Activated naive CD4-positive, alpha-beta T cell treated with anti-CD3 and anti-CD28 coated beads, Interleukin-2, amount 10 ng/mL, durations not matched to agents 7 days and 5 days (primary cell): ENCODE measurements at regions not wholly inside any gene's neighbourhood (a gene's known extent, or its start where the extent isn't known, plus 50 kb on each side); places are given as distances from the start of the nearest gene placed in this dataset.
"Not testable (repeated sequence)": the region's sequence is repeated elsewhere in the genome, so short reads cannot be mapped to it uniquely, and the experiment has no call there.

Experiments used
- CTCF ChIA-PET: fragments of 350-600 bp; sonication (Branson Sonifier 250); formaldehyde crosslinking; loops from one replicate; lab custom pipeline; 2021; ENCODE audit warnings: antibody characterized with exemption; lab: Charles Lee
- DNase-seq: peaks from one replicate; pipeline ENCODE4 v3.0.0-alpha.2; 2020
- H3K27ac Mint-ChIP-seq: one replicate; pipeline ENCODE4 v1.8.0; 2021; ENCODE audit warnings: mild to moderate bottlenecking, moderate library complexity, mixed read lengths
- H3K27me3 Mint-ChIP-seq: one replicate; pipeline ENCODE4 v1.8.0; 2021; ENCODE audit warnings: mild to moderate bottlenecking, mixed read lengths
- H3K36me3 Mint-ChIP-seq: one replicate; pipeline ENCODE4 v1.8.0; 2021; ENCODE audit warnings: mixed read lengths
- H3K4me1 Mint-ChIP-seq: one replicate; pipeline ENCODE4 v1.8.0; 2021; ENCODE audit warnings: mixed read lengths
- H3K4me3 Mint-ChIP-seq: one replicate; pipeline ENCODE4 v1.8.0; 2021; ENCODE audit warnings: mild to moderate bottlenecking, moderate library complexity, mixed read lengths
- H3K9me3 Mint-ChIP-seq: one replicate; pipeline ENCODE4 v1.8.0; 2021; ENCODE audit warnings: mixed read lengths

DNA sequence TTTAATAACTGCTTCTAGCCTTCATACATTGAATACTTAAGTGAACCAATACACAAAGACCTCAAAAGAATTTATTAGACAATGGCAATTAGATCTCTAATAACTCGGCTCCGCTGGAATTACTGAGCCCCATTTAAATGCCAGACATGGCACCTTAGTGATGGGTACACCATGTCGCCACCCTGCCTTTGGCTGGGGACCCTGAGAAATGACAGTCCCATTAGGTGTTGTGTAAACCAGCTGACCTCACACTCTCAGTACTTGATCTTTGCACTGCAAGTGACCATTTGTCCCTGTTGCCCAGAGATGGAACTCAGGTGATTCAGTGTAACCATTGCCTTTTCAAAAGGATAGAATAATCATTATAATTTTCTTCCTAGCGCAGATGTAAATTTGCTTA lies 144.6 kb upstream of the SMARCAD1 start:
- Mint-ChIP-seq H3K36me3 (no peaks in the 10 kb centered on the region), H3K4me1 (no peaks in the 10 kb centered on the region), H3K4me3 (no peak overlapping the region), H3K9me3 (no peaks in the 10 kb centered on the region), H3K27me3 (no peaks in the 10 kb centered on the region), H3K27ac (no peak overlapping the region)
- DNase-seq: no peak
- CTCF ChIA-PET: no interaction called here

DNA sequence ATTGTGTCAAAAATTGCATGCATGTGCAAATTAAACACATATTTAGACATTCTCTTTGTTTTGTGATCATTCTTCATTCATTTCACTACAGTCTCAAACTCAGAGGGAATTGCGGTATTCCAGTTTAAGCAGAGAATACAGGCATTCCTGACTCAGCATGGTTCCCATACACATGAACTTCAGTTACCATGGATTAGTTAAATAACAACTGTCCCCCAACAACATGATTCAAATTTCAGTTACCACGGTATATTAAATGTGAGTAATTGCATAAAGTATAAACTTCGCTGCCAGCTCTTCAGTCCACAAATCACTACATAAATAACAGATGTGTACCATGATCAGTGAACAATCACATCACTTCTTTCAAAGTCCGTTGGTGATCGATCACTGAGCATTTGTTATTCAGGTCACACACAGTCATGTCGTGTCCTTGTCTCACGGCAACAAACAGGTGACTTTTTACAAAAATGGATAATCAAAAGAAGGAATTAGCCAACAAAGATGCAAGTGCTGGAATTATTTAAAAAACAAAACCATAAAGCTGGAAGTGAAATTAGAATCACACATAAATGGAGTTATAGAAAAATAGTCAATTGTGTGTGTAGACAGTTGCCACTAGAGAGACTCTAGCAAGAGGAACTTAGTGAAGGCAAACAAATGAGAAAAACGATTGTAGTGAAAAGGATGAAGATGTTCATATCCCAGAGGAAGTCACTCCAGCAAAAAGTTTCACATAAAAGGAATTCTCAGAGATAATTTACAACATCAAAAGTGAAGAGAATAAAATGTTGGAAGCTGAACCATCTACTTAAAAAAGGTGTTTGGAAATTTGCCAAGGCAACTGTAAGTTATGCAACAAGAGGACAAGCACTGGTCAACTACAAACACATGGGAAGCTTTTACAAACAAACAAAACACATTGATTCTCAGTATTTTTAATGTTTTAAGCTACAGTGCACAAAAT lies 138.6 kb upstream of the SMARCAD1 start:
- no peak for DNase-seq
- Mint-ChIP-seq H3K4me1 (no peaks in the 10 kb centered on the region), H3K9me3 (no peaks in the 10 kb centered on the region), H3K27ac (no peak overlapping the region), H3K36me3 (no peaks in the 10 kb centered on the region), H3K4me3 (no peak overlapping the region), H3K27me3 (no peaks in the 10 kb centered on the region)
- CTCF ChIA-PET: no interaction called here

GRCh38 chr4:94076498-94076897 lies 131.2 kb upstream of the SMARCAD1 start:
- CTCF ChIA-PET: no interaction called here
- H3K27me3 Mint-ChIP-seq: no peaks in the 10 kb centered on the region
- H3K9me3 Mint-ChIP-seq: no peaks in the 10 kb centered on the region
- no peak for DNase-seq
- H3K4me1 Mint-ChIP-seq: no peaks in the 10 kb centered on the region
- H3K27ac Mint-ChIP-seq: no peak overlapping the region
- no peaks in the 10 kb centered on the region for H3K36me3 Mint-ChIP-seq
- H3K4me3 Mint-ChIP-seq: no peak overlapping the region

DNA sequence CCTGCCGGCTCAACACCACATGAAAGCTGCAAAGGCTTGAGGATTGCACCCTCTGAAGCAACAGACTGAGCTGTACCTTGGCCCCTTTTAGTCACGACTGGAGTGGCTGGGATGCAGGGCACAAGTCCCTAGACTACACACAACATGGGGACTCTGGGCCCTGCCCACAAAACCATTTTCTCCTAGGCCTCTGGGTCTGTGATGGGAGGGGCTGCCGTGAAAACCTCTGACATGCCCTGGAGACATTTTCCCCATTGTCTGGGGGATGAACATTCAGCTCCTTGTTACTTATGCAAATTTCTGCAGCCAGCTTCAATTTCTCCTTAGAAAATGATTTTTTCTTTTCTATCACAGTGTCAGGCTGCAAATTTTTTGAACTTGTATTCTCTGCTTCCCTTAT lies 123.5 kb upstream of the SMARCAD1 start:
- H3K36me3 Mint-ChIP-seq: no peaks in the 10 kb centered on the region
- DNase-seq: no peak
- no peak overlapping the region for H3K27ac Mint-ChIP-seq
- no peaks in the 10 kb centered on the region for H3K27me3 Mint-ChIP-seq
- no peaks in the 10 kb centered on the region for H3K4me1 Mint-ChIP-seq
- no peak overlapping the region for H3K4me3 Mint-ChIP-seq
- peaks cover 15% of the 10 kb centered on the region for H3K9me3 Mint-ChIP-seq
- CTCF ChIA-PET: no interaction called here

GRCh38 chr4:94099141-94099540 lies 108.5 kb upstream of the SMARCAD1 start:
- H3K9me3 Mint-ChIP-seq, H3K4me3 Mint-ChIP-seq, H3K4me1 Mint-ChIP-seq, DNase-seq, H3K27me3 Mint-ChIP-seq, CTCF ChIA-PET, H3K27ac Mint-ChIP-seq, H3K36me3 Mint-ChIP-seq: not testable (repeated sequence)

- no peaks in the 10 kb centered on the region for H3K4me1 Mint-ChIP-seq
- no peak for DNase-seq
- no peaks in the 10 kb centered on the region for H3K9me3 Mint-ChIP-seq
- no peak overlapping the region for H3K4me3 Mint-ChIP-seq
- H3K27me3 Mint-ChIP-seq: no peaks in the 10 kb centered on the region
- no peaks in the 10 kb centered on the region for H3K36me3 Mint-ChIP-seq
- CTCF ChIA-PET: no interaction called here
- H3K27ac Mint-ChIP-seq: no peak overlapping the region
These were observed 95.0 kb upstream of the SMARCAD1 start for GRCh38 chr4:94112644-94113043.

GRCh38 chr4:94115687-94116086 lies 92.0 kb upstream of the SMARCAD1 start:
- no peak for DNase-seq
- Mint-ChIP-seq H3K4me3 (no peak overlapping the region), H3K9me3 (no peaks in the 10 kb centered on the region), H3K27ac (no peak overlapping the region), H3K27me3 (no peaks in the 10 kb centered on the region), H3K36me3 (no peaks in the 10 kb centered on the region), H3K4me1 (no peaks in the 10 kb centered on the region)
- CTCF ChIA-PET: no interaction called here

- no peak for DNase-seq
- H3K27me3 Mint-ChIP-seq: no peaks in the 10 kb centered on the region
- H3K9me3 Mint-ChIP-seq: no peaks in the 10 kb centered on the region
- H3K4me1 Mint-ChIP-seq: no peaks in the 10 kb centered on the region
- CTCF ChIA-PET: no interaction called here
- no peak overlapping the region for H3K27ac Mint-ChIP-seq
- H3K4me3 Mint-ChIP-seq: no peak overlapping the region
- no peaks in the 10 kb centered on the region for H3K36me3 Mint-ChIP-seq
These were observed 90.8 kb upstream of the SMARCAD1 start for GRCh38 chr4:94116842-94117241.

DNA sequence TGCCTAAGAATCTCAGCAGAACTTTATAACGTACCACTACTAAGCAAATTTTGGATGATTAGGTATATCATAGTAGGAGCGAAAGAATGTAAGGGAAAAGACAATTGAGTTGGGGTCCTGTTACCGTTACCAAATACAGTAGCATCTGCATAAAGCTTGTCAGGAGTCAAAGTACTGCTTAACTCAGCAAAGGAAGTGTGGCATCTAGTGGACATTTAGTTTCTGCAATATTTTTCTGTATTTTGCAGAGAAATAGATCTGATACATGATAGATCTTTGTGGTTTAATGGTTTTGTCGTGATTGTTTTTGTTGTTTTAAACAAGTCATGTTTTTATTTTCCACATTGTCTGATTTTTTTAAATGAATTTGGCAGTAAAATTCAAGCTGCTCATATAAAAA lies 81.0 kb upstream of the SMARCAD1 start:
- CTCF ChIA-PET: no interaction called here

DNA sequence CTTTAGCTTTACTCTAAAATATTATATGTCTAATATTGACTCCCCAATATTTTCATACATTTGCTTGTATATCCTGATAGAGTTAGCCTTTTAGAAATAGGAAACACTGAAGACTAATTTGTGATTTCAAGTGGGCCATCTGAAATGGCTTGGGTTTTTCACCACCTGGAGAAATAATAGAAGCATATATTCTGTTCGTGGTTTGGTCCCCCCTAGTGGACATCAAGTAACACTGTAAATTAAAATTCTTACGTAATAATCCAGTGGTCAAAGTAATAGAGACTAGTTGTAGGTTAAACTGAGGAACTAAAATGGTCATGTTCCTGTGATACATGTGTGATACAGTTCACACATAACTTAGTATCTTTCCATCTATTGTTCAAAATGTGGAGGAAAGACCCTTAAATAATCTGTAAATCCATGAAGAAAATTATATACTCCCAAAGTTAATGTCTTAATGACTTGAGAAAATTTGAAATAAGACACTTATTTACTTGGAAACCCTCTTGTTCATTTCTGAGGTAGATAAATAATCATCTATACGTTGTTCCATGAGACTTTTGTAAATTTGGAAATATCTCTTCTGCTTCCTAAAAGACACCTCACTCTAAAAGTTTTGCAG lies 79.8 kb upstream of the SMARCAD1 start:
- H3K9me3 Mint-ChIP-seq: no peaks in the 10 kb centered on the region
- CTCF ChIA-PET: no interaction called here
- no peaks in the 10 kb centered on the region for H3K4me1 Mint-ChIP-seq
- H3K4me3 Mint-ChIP-seq: no peak overlapping the region
- no peak for DNase-seq
- no peaks in the 10 kb centered on the region for H3K27me3 Mint-ChIP-seq
- no peak overlapping the region for H3K27ac Mint-ChIP-seq
- no peaks in the 10 kb centered on the region for H3K36me3 Mint-ChIP-seq

More for the DNA sequence above, 81.0 kb upstream of the SMARCAD1 start:
- Mint-ChIP-seq H3K36me3 (no peaks in the 10 kb centered on the region), H3K27me3 (no peaks in the 10 kb centered on the region), H3K27ac (no peak overlapping the region), H3K9me3 (no peaks in the 10 kb centered on the region), H3K4me3 (no peak overlapping the region), H3K4me1 (no peaks in the 10 kb centered on the region)
- no peak for DNase-seq

DNA sequence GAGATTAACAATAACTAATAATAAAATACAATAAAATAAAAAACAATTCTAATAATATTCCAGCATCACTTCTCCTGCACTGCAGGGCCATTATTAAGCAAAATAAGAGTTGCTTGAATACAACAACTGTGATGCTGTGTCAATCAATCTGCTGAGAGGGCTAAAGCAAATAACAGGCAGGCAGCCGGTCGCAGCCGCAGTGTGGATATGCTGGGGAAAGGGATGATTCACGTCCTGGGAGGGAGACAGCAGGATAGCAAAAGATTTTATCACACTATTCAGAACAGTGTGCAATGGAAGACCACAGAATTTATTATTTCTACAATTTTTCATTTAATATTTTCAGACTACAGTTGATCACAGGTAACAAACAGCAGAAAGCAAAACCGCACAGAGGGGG lies 76.5 kb upstream of the SMARCAD1 start:
- H3K27me3 Mint-ChIP-seq: no peaks in the 10 kb centered on the region
- H3K36me3 Mint-ChIP-seq: no peaks in the 10 kb centered on the region
- CTCF ChIA-PET: no interaction called here
- no peaks in the 10 kb centered on the region for H3K4me1 Mint-ChIP-seq
- H3K4me3 Mint-ChIP-seq: no peak overlapping the region
- no peak for DNase-seq
- H3K9me3 Mint-ChIP-seq: no peaks in the 10 kb centered on the region
- H3K27ac Mint-ChIP-seq: no peak overlapping the region

- CTCF ChIA-PET: no interaction called here
- H3K27me3 Mint-ChIP-seq: peaks cover 4% of the 10 kb centered on the region
- no peak for DNase-seq
- no peaks in the 10 kb centered on the region for H3K4me1 Mint-ChIP-seq
- no peaks in the 10 kb centered on the region for H3K36me3 Mint-ChIP-seq
- H3K4me3 Mint-ChIP-seq: no peak overlapping the region
- H3K27ac Mint-ChIP-seq: no peak overlapping the region
- H3K9me3 Mint-ChIP-seq: no peaks in the 10 kb centered on the region
These were observed 72.0 kb upstream of the SMARCAD1 start for GRCh38 chr4:94135701-94136100.

- Mint-ChIP-seq H3K9me3 (no peaks in the 10 kb centered on the region), H3K4me1 (no peaks in the 10 kb centered on the region), H3K27ac (no peak overlapping the region), H3K4me3 (no peak overlapping the region), H3K27me3 (peaks cover 4% of the 10 kb centered on the region), H3K36me3 (no peaks in the 10 kb centered on the region)
- CTCF ChIA-PET: no interaction called here
- DNase-seq: no peak
These were observed 67.6 kb upstream of the SMARCAD1 start for GRCh38 chr4:94139931-94140612.

DNA sequence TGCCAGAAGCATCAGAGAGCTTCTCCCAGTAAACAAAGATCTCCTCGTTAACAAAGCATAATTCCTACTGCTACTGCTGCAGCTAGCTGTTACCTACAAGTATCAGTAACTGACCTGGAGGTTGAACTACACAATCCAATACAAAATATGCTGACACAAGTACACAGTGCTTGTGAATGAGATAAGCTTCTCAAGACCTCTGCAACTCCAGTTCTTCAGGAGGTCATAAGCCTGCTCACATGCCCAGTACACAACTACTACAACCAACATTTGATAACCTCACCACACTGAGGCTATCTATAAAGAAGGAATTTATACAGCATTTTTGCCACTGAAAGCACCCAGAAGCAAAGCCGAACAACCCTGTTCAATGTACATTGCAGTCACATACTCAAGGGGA lies 66.7 kb upstream of the SMARCAD1 start:
- CTCF ChIA-PET: no interaction called here
- H3K27me3 Mint-ChIP-seq: peaks cover 4% of the 10 kb centered on the region
- H3K4me3 Mint-ChIP-seq: no peak overlapping the region
- no peaks in the 10 kb centered on the region for H3K36me3 Mint-ChIP-seq
- H3K9me3 Mint-ChIP-seq: no peaks in the 10 kb centered on the region
- H3K4me1 Mint-ChIP-seq: no peaks in the 10 kb centered on the region
- no peak overlapping the region for H3K27ac Mint-ChIP-seq
- no peak for DNase-seq

DNA sequence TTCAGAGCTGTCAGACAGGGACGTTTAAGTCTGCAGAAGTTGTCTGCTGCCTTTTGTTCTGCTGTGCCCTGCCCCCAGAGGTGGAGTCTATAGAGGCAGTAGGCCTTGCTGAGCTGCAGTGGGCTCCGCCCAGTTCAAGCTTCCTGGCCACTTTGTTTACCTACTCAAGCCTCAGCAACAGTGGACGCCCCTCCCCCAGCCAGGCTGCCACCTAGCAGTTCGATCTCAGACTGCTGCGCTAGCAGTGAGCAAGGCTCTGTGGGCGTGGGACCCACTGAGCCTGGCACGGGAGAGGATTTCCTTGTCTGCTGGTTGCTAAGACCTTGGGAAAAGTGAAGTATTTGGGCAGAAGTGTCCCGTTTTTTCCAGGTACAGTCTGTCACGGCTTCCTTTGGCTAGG lies 59.6 kb upstream of the SMARCAD1 start:
- H3K4me1 Mint-ChIP-seq, H3K4me3 Mint-ChIP-seq, H3K9me3 Mint-ChIP-seq, CTCF ChIA-PET, H3K27ac Mint-ChIP-seq, DNase-seq, H3K36me3 Mint-ChIP-seq, H3K27me3 Mint-ChIP-seq: not testable (repeated sequence)
